SK-N-SH (cell line): ENCODE measurements at regions not wholly inside any gene's neighbourhood (a gene's known extent, or its start where the extent isn't known, plus 50 kb on each side); places are given as distances from the start of the nearest gene placed in this dataset.

Source experiments
- CHD2 ChIP-seq: fragments of 150-350 bp; IDR thresholded peaks from 2 replicates; pipeline ENCODE4 v1.6.1; 2018; ENCODE audit warnings: low read length; ENCODE audit not compliant: partially characterized antibody
- CTCF ChIP-seq: fragments of 200-600 bp; sonication (generic); IDR thresholded peaks from 2 replicates; pipeline ENCODE4 v1.6.1; 2017; ENCODE audit warnings: antibody characterized with exemption, mild to moderate bottlenecking, moderate library complexity
- ELF1 ChIP-seq: IDR thresholded peaks from 2 replicates; pipeline ENCODE4 v1.4.0; 2012
- EP300 ChIP-seq, 2 experiments: IDR thresholded peaks; 2 replicates each; pipeline versions ENCODE4 v1.4.0 to v1.6.1; 2012; ENCODE audit warnings: borderline replicate concordance in 1 of 2, low read depth in 1 of 2, low read length in 1 of 2
- JUND ChIP-seq: IDR thresholded peaks from 2 replicates; pipeline ENCODE4 v1.4.0; 2012
- MAX ChIP-seq: IDR thresholded peaks from 2 replicates; pipeline ENCODE4 v1.4.0; 2012; ENCODE audit warnings: low read depth
- NRF1 ChIP-seq: IDR thresholded peaks from 2 replicates; pipeline ENCODE4 v1.6.1; 2012; ENCODE audit warnings: low read depth, mild to moderate bottlenecking, low read length
- PBX3 ChIP-seq: IDR thresholded peaks from 2 replicates; pipeline ENCODE4; 2012
- RAD21 ChIP-seq: IDR thresholded peaks from 2 replicates; pipeline ENCODE4 v1.6.1; 2012; ENCODE audit warnings: mild to moderate bottlenecking, low read length
- RXRA ChIP-seq: IDR thresholded peaks from 2 replicates; pipeline ENCODE4 v1.4.0; 2012; ENCODE audit warnings: low read depth, mild to moderate bottlenecking, borderline replicate concordance
- USF1 ChIP-seq: IDR thresholded peaks from 2 replicates; pipeline ENCODE4 v1.4.0; 2012; ENCODE audit warnings: low read depth, borderline replicate concordance
- YY1 ChIP-seq: IDR thresholded peaks from 2 replicates; pipeline ENCODE4 v1.4.0; 2012; ENCODE audit warnings: low read depth, mild to moderate bottlenecking

- no peak for TF ChIP-seq RXRA
- no peak for TF ChIP-seq CTCF
- TF ChIP-seq ELF1 = no peak
- TF ChIP-seq EP300 (IDR thresholded peaks at IDR 0.05; ENCODE audit: borderline replicate concordance in 1 of 2, low read depth in 1 of 2, low read length in 1 of 2) = no peak
- TF ChIP-seq NRF1 = no peak
- TF ChIP-seq USF1 = no peak
- TF ChIP-seq MAX = no peak
- TF ChIP-seq YY1 = no peak
- no peak for TF ChIP-seq RAD21
- TF ChIP-seq PBX3 = no peak
- no peak for TF ChIP-seq JUND
- TF ChIP-seq CHD2 = no peak
Measured at GRCh38 chr3:154657218-154657617, 227.2 kb upstream of the GPR149 start.
